Esophagus squamous epithelium (tissue), 4 donors: ENCODE measurements at regions not wholly inside any gene's neighbourhood (a gene's known extent, or its start where the extent isn't known, plus 50 kb on each side); places are given as distances from the start of the nearest gene placed in this dataset.

Experiments
- CTCF ChIP-seq, 6 experiments: fragments of 450-650 bp in 4 of 6; fragments of 200-600 bp in 2 of 6; sonication (generic) in 2 of 6; IDR thresholded peaks; one replicate each; pipeline ENCODE4 v1.5.1; 2016 to 2019; ENCODE audit warnings: antibody characterized with exemption in 6 of 6, mild to moderate bottlenecking in 4 of 6, moderate library complexity in 4 of 6
- POLR2A ChIP-seq, 4 donors: fragments of 450-650 bp; IDR thresholded peaks; one replicate each; pipeline ENCODE4 v1.6.1; 2017; ENCODE audit warnings: antibody characterized with exemption in 4 of 4, mild to moderate bottlenecking in 4 of 4, moderate library complexity in 3 of 4

- no peak for TF ChIP-seq CTCF (IDR thresholded peaks at IDR 0.05)
- TF ChIP-seq POLR2A (IDR thresholded peaks at IDR 0.05): no peak
Observed at GRCh38 chr12:17680220-17680619, 409.8 kb downstream of the RERGL start.
